ENCODE measurements at regions not wholly inside any gene's neighbourhood (a gene's known extent, or its start where the extent isn't known, plus 50 kb on each side); places are given as distances from the start of the nearest gene placed in this dataset.
"Not testable (repeated sequence)": the region's sequence is repeated elsewhere in the genome, so short reads cannot be mapped to it uniquely, and the experiment has no call there.

DNA sequence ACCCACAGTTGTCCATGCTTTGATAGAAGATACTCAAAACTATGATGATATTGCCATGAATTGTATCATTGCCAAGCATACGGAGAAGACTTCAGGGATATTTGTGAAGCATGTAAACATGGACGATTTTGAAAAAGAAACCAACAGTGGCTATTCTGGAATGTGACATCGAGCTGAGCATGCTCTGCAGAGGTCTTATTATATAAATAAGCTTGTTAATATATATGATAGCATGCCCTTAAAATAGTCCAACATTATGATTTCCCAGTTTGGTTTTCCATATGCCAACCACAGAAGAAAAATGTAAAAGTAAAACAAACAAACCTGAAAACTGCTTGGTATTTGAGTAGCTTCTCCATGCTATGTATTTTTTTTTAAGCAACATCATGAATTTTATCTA is 159.1 kb downstream of the LNPK start:
- H3K27me3 ChIP-seq (ENCODE audit: control insufficient read depth, insufficient read depth, low read length) = no peaks in the 10 kb centered on the region
- H3K9me3 ChIP-seq (ENCODE audit: control insufficient read depth, insufficient read depth, low read length) = no peaks in the 10 kb centered on the region
- H3K4me3 ChIP-seq (ENCODE audit: low read depth, low read length) = no peak overlapping the region
- POLR2A ChIA-PET = no interaction called here
- TF ChIP-seq, protein P1, sequence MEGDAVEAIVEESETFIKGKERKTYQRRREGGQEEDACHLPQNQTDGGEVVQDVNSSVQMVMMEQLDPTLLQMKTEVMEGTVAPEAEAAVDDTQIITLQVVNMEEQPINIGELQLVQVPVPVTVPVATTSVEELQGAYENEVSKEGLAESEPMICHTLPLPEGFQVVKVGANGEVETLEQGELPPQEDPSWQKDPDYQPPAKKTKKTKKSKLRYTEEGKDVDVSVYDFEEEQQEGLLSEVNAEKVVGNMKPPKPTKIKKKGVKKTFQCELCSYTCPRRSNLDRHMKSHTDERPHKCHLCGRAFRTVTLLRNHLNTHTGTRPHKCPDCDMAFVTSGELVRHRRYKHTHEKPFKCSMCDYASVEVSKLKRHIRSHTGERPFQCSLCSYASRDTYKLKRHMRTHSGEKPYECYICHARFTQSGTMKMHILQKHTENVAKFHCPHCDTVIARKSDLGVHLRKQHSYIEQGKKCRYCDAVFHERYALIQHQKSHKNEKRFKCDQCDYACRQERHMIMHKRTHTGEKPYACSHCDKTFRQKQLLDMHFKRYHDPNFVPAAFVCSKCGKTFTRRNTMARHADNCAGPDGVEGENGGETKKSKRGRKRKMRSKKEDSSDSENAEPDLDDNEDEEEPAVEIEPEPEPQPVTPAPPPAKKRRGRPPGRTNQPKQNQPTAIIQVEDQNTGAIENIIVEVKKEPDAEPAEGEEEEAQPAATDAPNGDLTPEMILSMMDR (IDR thresholded peaks at IDR 0.05; ENCODE audit: low read depth, low read length) = no peak
- DNase-seq (ENCODE audit: low read depth, low spot score) = no peak
- CTCF ChIA-PET = no interaction called here
- H3K27ac ChIP-seq (ENCODE audit: low read depth, low read length) = no peak overlapping the region

DNA sequence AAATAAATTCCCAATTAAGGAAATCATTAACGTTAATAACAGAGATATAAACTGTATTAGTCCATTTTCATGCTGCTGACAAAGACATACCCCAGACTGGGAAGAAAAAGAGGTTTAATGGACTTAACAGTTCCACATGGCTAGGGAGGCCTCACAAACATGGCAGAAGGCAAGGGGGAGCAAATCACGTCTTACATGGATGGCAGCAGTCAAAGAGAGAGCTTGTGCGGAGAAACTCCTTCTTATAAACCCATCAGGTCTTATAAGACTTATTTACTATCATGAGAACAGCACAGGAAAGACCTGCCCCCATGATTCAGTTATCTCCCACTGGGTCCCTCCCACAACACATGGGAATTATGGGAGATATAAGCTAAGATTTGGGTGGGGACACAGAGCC is 161.3 kb downstream of the LNPK start:
- H3K9me3 ChIP-seq (ENCODE audit: control insufficient read depth, insufficient read depth, low read length); H3K4me3 ChIP-seq (ENCODE audit: low read depth, low read length); DNase-seq (ENCODE audit: low read depth, low spot score); H3K27ac ChIP-seq (ENCODE audit: low read depth, low read length); H3K27me3 ChIP-seq (ENCODE audit: control insufficient read depth, insufficient read depth, low read length); POLR2A ChIA-PET; CTCF ChIA-PET: not testable (repeated sequence)

DNA sequence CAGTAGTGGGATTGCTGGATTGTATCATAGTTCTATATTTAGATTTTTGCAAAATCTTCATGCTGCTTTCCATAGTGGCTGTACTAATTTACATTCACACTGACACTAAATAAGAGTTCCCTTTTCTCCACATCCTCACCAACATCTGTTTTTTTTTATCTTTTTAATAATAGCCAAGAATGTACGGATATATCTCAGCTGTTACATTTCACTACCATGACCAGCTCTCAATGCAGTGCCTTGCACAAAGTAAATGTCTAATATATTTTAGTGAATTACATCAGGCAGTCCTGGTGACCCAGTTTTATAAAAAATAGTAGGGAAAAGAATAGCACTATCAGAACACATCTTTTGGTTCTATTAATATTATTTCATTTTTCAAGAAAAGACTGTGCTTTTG is 161.8 kb downstream of the LNPK start:
- H3K4me3 ChIP-seq (ENCODE audit: low read depth, low read length) = no peak overlapping the region
- TF ChIP-seq, protein P1 (IDR thresholded peaks at IDR 0.05; ENCODE audit: low read depth, low read length) = no peak
- H3K9me3 ChIP-seq (ENCODE audit: control insufficient read depth, insufficient read depth, low read length) = no peaks in the 10 kb centered on the region
- DNase-seq (ENCODE audit: low read depth, low spot score) = no peak
- POLR2A ChIA-PET = no interaction called here
- H3K27ac ChIP-seq (ENCODE audit: low read depth, low read length) = no peak overlapping the region
- CTCF ChIA-PET = no interaction called here
- no peaks in the 10 kb centered on the region for H3K27me3 ChIP-seq (ENCODE audit: control insufficient read depth, insufficient read depth, low read length)

DNA sequence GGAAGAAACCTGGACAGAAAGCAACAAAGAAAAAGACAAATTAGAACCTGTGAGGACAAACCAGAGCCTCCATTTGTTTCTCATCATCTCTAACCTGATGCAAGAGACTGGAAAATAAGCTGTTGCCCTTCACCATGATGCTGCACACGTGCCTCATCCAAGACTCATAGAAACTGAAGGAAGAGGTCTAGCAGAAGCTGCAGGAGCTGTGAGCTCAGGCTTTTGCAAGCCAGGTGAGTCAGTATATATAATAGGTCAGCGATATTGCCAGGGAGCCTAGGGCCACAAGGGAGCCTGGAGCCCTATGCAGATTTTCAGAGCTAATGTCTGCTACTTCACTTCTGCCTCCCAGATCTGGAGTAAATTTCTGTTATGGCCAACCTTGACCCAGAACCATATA is 163.1 kb downstream of the LNPK start:
- ChIA-PET CTCF (interaction anchor here (1.2 kb wide), 1 partner anchor 715 kb away, joined by 3 read pairs; no protein-coding TSS in a partner anchor), POLR2A (no interaction called here)
- Histone ChIP-seq H3K4me3 (ENCODE audit: low read depth, low read length) (no peak overlapping the region), H3K9me3 (ENCODE audit: control insufficient read depth, insufficient read depth, low read length) (no peaks in the 10 kb centered on the region), H3K27me3 (ENCODE audit: control insufficient read depth, insufficient read depth, low read length) (no peaks in the 10 kb centered on the region), H3K27ac (ENCODE audit: low read depth, low read length) (no peak overlapping the region)
- no peak for DNase-seq (ENCODE audit: low read depth, low spot score)
- TF ChIP-seq, protein P1 (IDR thresholded peaks at IDR 0.05; ENCODE audit: low read depth, low read length) = no peak

DNA sequence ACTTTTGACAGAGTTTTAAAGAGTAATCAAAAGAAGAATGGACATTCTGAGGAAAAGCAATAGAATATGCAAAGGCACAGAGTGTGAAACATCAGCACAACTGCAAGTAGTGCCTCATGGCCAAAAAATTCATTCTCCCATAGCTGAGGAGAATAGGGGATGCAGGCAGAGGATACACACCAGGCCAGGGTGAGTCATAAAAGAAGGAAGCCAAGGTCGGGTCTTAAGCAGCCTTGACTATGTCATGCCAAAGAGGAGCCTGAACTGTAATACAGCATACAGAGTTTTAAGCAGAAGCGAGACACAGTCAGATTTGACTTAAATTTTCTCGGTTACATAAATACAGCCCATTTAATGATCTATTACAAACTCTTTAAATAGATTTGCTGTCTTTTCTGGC is 165.0 kb downstream of the LNPK start:
- CTCF ChIA-PET = no interaction called here
- POLR2A ChIA-PET = no interaction called here

More for the DNA sequence above, 165.0 kb downstream of the LNPK start:
- peak; percentile 77 for DNase-seq (ENCODE audit: low read depth, low spot score)
- H3K4me3 ChIP-seq (ENCODE audit: low read depth, low read length) = no peak overlapping the region
- H3K27me3 ChIP-seq (ENCODE audit: control insufficient read depth, insufficient read depth, low read length) = no peaks in the 10 kb centered on the region
- TF ChIP-seq, protein P1 (IDR thresholded peaks at IDR 0.05; ENCODE audit: low read depth, low read length) = no peak
- H3K27ac ChIP-seq (ENCODE audit: low read depth, low read length) = peak overlapping the region; percentile 12
- H3K9me3 ChIP-seq (ENCODE audit: control insufficient read depth, insufficient read depth, low read length) = no peaks in the 10 kb centered on the region
